ENCODE measurements at regions not wholly inside any gene's neighbourhood (a gene's known extent, or its start where the extent isn't known, plus 50 kb on each side); places are given as distances from the start of the nearest gene placed in this dataset.

DNA sequence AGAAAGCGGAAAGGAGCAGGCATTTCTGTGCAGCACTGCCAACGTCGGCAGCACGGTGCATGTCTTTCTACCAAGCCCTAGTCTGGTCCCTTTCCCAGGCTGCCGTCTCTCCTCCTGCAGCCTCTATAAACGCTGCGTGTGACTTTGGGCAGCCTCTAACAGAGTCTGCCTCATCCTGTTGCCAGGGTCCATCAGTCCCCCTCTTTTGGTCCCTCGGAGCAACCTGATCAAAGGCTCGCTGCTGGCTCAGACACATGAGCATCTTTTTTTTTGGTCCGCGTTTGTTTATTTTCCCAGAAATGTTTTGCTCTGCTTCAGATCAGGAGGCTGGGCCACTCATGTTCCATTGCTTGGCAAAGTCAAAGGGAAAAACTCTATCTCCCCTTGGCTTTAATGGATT is 166.8 kb upstream of the CST7 start:
- no peak for DNase-seq (ENCODE audit: low spot score)
- in situ Hi-C loops (cut with MboI; ENCODE audit: low sequenced_read_pairs, unreplicated experiment), result loop anchor here (25.0 kb wide), 1 partner anchor 130 kb away; no protein-coding TSS in a partner anchor
- TF ChIP-seq, protein P1, sequence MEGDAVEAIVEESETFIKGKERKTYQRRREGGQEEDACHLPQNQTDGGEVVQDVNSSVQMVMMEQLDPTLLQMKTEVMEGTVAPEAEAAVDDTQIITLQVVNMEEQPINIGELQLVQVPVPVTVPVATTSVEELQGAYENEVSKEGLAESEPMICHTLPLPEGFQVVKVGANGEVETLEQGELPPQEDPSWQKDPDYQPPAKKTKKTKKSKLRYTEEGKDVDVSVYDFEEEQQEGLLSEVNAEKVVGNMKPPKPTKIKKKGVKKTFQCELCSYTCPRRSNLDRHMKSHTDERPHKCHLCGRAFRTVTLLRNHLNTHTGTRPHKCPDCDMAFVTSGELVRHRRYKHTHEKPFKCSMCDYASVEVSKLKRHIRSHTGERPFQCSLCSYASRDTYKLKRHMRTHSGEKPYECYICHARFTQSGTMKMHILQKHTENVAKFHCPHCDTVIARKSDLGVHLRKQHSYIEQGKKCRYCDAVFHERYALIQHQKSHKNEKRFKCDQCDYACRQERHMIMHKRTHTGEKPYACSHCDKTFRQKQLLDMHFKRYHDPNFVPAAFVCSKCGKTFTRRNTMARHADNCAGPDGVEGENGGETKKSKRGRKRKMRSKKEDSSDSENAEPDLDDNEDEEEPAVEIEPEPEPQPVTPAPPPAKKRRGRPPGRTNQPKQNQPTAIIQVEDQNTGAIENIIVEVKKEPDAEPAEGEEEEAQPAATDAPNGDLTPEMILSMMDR (IDR thresholded peaks at IDR 0.05; ENCODE audit: borderline replicate concordance, control extremely low read depth, extremely low read depth, insufficient read depth, missing control alignments), result no peak

DNA sequence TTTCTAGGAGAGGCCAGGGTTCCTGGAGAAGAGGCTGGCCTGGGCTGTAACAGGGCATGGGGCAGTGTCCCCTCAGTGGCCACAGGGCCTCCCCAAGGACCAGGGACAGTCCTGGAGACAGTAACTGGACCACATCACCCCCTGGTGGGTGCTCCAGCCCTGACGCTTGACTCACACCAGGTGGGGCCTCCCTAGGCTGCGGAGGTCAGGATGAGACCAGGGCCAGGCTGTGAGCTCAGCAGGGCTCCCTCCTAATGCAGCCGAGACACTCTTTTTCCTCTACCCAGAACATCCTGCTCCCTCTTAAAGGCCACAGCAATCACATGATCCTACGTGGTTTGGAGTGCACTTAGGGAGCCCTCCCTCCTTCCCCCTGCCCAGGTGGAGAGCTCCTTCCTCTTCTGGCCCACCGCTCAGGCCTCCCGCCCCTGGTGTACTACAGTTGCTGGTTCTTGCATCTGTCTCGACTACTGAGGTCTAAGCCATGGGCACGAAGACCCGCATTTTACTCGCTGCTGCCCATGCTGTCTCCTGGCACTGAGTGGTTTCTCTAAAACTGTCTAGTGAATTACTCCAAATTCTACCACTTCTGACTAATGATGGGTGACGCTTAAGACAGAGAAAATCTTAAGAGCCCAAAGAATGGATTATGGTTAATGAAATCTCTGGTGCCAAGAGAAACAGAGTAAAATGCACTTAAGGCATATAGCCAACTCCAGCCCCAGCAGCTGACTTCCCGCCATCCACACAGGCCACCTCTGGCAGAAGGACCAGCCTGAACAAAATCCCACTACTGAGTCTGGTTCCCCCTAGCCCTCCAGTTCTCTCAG is 166.1 kb upstream of the CST7 start:
- DNase-seq (ENCODE audit: low spot score), result no peak
- in situ Hi-C loops (cut with MboI; ENCODE audit: low sequenced_read_pairs, unreplicated experiment), result loop anchor here (25.0 kb wide), 1 partner anchor 129 kb away; no protein-coding TSS in a partner anchor
- TF ChIP-seq, protein P1 (IDR thresholded peaks at IDR 0.05; ENCODE audit: borderline replicate concordance, control extremely low read depth, extremely low read depth, insufficient read depth, missing control alignments), result no peak

DNA sequence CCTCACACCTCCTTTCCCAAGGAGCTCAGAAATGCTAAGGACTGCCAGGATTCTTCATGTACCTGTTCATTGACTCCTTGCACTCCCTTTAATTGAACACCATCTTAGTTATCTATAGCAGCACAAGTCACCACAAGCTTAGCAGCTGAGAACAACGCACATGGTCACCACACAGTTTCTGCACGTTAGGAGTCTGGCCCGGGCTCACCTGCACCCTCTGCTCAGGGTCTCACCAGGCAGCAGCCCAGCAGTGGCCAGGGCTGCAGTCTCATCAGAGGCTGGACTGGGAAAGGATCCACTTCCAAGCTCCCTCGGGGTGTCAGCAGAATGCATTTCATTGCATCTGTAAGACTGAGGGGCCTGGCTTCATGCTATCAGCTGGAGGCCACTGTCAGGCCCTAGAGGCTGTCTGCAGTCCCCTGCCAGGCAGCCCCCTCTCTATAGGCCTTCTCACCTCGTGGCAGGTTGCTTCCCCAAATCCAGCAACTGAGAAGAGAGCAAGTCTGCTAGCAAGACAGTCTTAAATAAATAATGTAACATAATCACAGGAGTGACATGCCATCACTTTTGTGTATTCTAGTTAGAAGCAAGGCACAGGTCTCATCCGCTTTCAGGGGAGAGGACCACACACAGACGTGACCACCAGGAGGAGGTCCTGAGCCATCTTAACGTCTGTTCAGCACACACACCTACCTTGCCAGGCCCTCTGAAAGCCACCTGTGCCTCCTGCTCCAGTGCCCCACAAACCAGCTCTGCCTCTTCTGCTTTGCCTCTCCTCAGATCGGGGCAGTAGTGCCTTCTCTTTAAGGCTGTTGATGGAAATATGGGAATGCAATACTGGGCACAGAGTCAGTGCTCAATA is 165.2 kb upstream of the CST7 start:
- DNase-seq (ENCODE audit: low spot score), result peak; percentile 53
- TF ChIP-seq, protein P1 (IDR thresholded peaks at IDR 0.05; ENCODE audit: borderline replicate concordance, control extremely low read depth, extremely low read depth, insufficient read depth, missing control alignments), result peak; percentile 23
- in situ Hi-C loops (cut with MboI; ENCODE audit: low sequenced_read_pairs, unreplicated experiment), result loop anchor here (25.0 kb wide), 1 partner anchor 128 kb away; no protein-coding TSS in a partner anchor

DNA sequence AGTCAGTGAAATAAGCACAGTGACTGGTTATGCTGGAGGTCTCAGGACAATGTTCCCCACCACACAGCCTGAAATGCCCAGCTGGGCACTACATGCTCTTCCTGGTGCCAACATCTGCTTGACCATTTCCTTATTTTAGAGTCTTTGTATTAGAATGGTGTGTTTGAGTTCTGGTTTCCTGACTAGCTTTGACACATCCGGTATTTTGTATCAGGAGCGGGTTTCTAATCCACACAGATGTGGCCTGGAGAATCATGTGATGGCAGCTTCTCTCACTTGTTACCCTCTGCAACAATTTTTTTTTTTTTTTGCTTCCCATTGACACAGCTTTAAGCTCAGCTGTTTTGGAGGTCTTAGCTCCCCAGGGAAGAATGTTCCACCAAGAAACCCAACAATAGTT is 164.5 kb upstream of the CST7 start:
- no peak for DNase-seq (ENCODE audit: low spot score)
- in situ Hi-C loops (cut with MboI; ENCODE audit: low sequenced_read_pairs, unreplicated experiment), result loop anchor here (25.0 kb wide), 1 partner anchor 128 kb away; no protein-coding TSS in a partner anchor
- TF ChIP-seq, protein P1 (IDR thresholded peaks at IDR 0.05; ENCODE audit: borderline replicate concordance, control extremely low read depth, extremely low read depth, insufficient read depth, missing control alignments), result no peak

DNA sequence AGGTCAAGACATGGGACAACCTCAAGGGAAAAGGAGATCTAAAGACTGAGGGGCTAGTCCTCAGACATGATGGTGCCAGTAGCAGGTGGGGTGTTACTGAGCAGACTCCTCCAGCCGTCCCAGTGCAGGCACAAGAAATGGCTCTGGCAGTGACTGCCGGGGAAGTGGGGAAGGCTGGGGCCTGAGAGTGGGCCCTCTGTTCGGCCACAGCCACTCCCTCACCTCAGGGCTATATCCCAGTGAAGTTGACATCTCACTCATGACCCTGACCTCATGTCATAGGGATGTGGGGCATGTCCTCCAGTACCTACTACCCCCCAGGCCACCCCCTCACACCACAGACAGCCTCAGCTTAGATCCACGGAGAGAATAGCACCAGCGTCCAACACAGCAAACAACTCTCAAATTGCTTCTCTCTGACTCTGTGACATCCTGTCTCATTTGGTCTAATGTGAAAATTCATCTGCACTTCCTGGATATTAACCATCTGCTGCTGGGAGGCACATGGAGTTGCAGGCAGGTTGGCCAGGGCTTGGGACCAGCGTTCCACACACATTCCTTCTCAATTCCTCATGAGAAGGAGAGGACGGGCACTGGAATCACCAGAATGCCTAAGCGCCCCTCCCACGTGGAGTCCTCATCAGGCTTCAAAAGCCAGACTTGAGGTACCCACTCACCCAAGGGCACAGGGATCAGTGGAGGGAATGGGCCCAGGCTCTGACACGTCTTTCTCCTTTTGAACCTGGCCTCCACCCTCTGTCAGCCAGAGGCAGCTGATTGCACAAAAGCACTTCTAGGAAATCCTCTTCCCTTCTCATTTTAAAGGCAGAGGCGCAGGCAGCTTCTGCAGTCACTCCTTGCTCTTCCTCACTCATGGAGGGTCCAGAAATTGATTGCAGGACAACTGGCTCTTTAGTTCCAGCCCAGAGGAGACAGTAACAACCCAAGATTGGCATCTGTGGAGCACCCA is 163.6 kb upstream of the CST7 start:
- DNase-seq (ENCODE audit: low spot score), result no peak
- in situ Hi-C loops (cut with MboI; ENCODE audit: low sequenced_read_pairs, unreplicated experiment), result loop anchor here (25.0 kb wide), 1 partner anchor 127 kb away; no protein-coding TSS in a partner anchor
- TF ChIP-seq, protein P1 (IDR thresholded peaks at IDR 0.05; ENCODE audit: borderline replicate concordance, control extremely low read depth, extremely low read depth, insufficient read depth, missing control alignments), result no peak

Data from GM13976 (cell line).